NCI-H82 treated with DMSO at 0.1 percent for 48 hours (cell line): ENCODE measurements at regions not wholly inside any gene's neighbourhood (a gene's known extent, or its start where the extent isn't known, plus 50 kb on each side); places are given as distances from the start of the nearest gene placed in this dataset.
"Not testable (repeated sequence)": the region's sequence is repeated elsewhere in the genome, so short reads cannot be mapped to it uniquely, and the experiment has no call there.

Experiments used
- DNase-seq: peaks from one replicate; lab custom pipeline; 2025; ENCODE audit not compliant: unreplicated experiment; lab: John Stamatoyannopoulos, UW

GRCh38 chr4:189129044-189129694 lies 811.5 kb upstream of the FRG1 start:
- DNase-seq, result no peak

- DNase-seq, result no peak
Measured at GRCh38 chr4:189131118-189131517, 809.6 kb upstream of the FRG1 start.

GRCh38 chr4:189136462-189136861 lies 804.2 kb upstream of the FRG1 start:
- no peak for DNase-seq

- no peak for DNase-seq
Measured at GRCh38 chr4:189143263-189143952, 797.3 kb upstream of the FRG1 start.

- DNase-seq, result no peak
Measured at GRCh38 chr4:189147005-189147929, 793.4 kb upstream of the FRG1 start.

GRCh38 chr4:189155083-189155482 lies 785.6 kb upstream of the FRG1 start:
- not testable (repeated sequence) for DNase-seq

DNA sequence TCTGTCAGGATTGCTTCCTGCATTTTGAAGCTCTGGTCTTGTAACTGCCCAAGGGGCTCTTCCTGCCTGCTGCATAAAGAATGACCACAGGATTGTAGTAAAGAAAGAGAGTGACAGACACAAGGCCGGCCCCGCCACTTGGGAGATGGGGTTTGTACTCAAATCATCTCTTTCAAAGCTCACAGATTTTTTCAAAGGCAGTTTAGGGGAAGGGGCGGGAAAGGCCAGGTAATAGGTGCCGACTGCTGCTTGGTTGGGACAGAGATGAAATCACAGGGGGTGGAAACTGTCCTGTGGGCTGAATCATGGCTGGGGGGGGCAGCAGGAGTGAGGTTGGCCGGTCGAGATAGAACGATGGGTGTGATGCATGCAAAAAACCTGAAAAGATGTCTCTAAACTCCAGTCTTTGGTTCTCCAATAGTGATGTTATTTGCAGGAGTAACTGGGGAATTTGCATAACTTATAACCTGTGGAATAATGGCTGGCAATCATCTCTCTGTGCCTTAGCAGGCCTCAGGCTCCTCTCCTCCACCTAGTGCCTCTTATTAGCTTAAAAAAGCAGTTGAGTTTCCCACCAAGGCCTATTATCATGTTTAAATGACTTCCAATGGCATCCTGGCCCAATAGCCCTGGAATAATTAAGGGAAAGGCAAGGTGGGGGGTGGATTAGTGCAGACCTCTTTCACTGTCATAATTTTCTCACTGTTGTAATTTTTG lies 778.4 kb upstream of the FRG1 start:
- no peak for DNase-seq

DNA sequence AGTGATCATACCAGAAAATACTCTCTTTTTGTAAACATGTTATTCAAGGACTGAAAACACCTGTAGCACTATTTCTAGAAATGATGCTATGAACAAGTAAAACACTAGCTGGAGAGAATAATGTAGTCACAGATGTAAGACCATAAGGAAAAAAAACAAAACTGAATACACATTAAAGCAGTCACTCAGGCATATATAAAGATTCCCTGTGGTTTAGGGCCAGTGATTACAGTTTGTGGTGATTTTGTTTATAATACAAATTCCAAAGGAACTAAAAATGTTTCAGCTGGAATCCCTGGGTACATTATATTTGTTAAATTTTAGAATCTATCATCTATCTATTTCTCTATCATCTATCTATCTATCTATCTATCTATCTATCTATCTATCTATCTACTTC lies 777.8 kb upstream of the FRG1 start:
- no peak for DNase-seq

- no peak for DNase-seq
Measured at GRCh38 chr4:189176002-189176401, 764.7 kb upstream of the FRG1 start.

- DNase-seq, result no peak
Measured at GRCh38 chr4:189177130-189177529, 763.5 kb upstream of the FRG1 start.

- no peak for DNase-seq
Measured at GRCh38 chr4:189178125-189178746, 762.4 kb upstream of the FRG1 start.

DNA sequence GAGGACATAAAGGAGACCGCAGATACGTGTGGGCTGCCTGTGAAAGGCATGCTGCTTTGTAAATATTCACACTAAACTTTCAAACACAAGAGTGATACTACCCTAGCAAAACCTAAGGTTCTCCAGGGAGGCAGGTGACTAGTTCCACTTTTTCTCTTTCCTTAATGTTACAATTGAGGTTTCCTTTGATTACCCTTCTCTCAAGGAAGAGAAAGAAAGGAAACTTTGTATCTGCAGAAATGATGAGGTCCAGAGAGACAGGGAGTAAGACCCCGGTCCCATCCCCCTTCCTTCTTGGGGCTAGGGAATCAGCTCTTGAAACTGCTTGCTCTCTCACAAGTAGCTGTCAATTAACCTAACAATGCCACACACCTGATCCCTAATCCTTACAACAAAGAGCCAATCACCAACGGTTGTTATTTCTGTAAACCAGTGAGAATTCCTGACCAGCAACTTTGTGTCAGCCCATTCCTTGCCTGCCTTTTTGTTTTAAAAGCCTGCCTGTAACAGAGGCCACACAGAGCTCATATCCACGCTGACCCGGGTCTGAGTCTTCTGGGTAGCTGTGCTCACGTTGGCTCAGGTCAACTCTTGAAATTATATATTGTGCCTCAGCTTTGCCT lies 754.8 kb upstream of the FRG1 start:
- DNase-seq, result no peak

DNA sequence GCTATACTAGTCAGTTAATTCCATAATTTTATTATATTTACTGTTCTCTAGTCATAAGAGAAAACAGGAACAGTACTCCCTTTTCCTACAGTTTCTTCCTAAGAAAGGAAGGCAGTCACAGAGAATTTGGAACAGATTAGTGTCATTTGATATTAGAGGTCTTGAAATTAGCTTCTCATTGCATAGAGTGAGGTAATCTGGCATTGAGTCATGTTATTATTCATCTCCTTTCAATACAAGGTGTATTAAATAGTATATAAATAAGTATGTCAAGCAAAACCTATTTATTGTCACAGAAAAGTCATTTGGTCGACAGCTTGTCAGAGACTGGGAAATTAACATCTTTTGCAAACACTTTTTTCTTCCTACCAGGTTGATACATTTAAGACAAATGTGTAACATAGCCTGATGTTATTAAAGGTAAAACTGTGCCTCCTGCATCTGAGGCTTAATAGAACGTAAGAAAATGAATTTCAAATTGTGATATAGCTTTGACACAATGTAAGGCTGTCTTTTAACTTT lies 753.1 kb upstream of the FRG1 start:
- DNase-seq, result no peak

DNA sequence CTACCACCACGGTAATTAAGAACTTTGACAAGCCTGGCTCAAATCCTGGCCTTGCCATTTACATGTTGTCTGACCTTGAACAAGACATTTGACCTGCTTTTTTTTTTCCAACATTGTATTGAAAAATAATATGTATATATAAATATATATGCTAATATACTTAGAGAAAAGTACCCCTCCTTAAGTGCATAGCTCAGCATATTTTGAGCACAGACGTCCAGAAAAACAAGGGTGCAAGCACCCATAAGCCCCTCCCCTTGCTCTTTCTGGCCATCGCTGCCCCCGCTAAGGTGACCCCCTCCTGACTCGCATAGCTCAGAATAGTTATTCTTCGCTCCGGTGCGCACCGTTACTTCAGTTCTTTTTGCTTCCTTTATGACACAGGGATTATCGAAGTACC lies 742.0 kb upstream of the FRG1 start:
- no peak for DNase-seq

DNA sequence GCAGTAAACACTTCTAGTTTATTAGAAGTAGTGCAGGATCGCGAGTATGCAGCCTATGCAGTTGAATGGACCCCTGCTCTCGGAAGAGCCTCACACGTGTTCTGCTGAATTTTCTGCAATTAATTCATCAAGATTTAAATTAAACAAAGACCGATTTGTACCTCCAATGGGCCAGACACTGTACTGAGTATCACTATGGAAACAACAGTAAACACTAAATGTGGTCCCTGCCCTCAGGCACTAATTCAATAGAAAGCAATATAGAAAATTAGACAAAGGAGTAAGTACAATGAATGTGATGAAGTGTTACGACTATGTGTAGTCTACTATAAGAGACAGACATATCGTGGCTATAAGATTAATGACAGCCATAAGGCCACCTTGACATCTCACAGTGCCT lies 740.3 kb upstream of the FRG1 start:
- DNase-seq, result no peak

- DNase-seq, result no peak
Measured at GRCh38 chr4:189202182-189202868, 738.3 kb upstream of the FRG1 start.

DNA sequence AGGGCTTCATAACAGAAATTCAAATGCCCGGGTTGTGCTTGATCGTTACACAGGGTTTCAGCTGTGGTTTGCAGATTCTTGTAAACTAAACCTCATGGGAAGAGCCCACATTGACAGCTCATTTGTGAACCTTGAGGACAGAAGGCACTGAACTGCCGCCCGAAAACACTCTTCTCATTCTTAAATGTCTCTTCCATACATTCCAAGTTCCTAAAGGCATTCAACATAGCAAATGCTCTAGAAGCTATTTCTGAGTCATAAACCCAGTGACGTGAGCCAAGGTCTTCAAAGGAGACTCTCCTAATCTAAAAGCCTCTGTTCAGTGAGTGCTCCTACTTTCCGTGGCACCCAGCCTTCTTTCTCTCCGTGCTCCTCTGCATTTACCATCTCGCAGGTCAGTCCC lies 737.8 kb upstream of the FRG1 start:
- DNase-seq, result no peak

GRCh38 chr4:189204616-189205015 lies 736.1 kb upstream of the FRG1 start:
- DNase-seq, result no peak

DNA sequence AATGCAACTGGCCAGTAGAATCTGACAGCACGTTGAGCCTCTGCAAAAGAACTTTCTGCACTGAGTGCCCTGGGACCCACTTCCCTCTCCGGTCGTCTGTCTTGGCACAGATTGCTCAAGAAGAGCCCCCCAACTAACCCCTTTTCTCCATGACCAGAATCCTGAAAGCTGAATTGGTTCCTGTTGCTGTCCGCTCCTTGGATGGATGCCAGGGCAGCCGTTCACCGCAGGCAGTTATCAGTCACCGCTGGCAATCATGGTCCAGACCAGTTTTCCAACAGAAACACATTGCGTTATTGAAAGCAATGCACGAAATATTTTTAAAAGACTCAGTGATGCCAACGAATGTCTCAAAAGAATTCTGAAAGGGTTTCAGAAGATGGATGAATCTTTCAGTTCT lies 733.7 kb upstream of the FRG1 start:
- DNase-seq, result no peak

GRCh38 chr4:189207872-189208271 lies 732.8 kb upstream of the FRG1 start:
- DNase-seq, result no peak
